Natural killer cell (primary cell): ENCODE measurements at regions not wholly inside any gene's neighbourhood (a gene's known extent, or its start where the extent isn't known, plus 50 kb on each side); places are given as distances from the start of the nearest gene placed in this dataset.

Experiments
- ATAC-seq, 3 donors: fragments of 150-1000 bp in 2 of 3; fragments of 200-7000 bp in 1 of 3; cut with Tn5 transposase; 1 replicate in 1 of 3; 2 replicates in 2 of 3; pipeline ENCODE4 v1.10.0; 2021; ENCODE audit warnings: mild to moderate bottlenecking in 2 of 3, moderate library complexity in 2 of 3
- DNase-seq, 2 donors: peaks; one replicate each; pipeline versions ENCODE4 v3.0.0 to v3.0.0-alpha.2; 2013 to 2021; ENCODE audit warnings: mixed read lengths in 1 of 2
- H3K27ac ChIP-seq: one replicate; pipeline ENCODE4 v1.5.1; 2013; ENCODE audit warnings: mild to moderate bottlenecking, low read length
- H3K27me3 ChIP-seq: one replicate; pipeline ENCODE4 v1.6.1; 2013; ENCODE audit warnings: low read length; ENCODE audit not compliant: control insufficient read depth, insufficient read depth
- H3K36me3 ChIP-seq: one replicate; pipeline ENCODE4 v1.6.1; 2013; ENCODE audit warnings: low read length; ENCODE audit not compliant: control insufficient read depth, insufficient read depth
- H3K4me1 ChIP-seq: one replicate; pipeline ENCODE4 v1.6.1; 2013; ENCODE audit warnings: low read length; ENCODE audit not compliant: control insufficient read depth, insufficient read depth
- H3K4me3 ChIP-seq: one replicate; pipeline ENCODE4 v1.5.1; 2013; ENCODE audit warnings: low read length
- H3K9me3 ChIP-seq: one replicate; pipeline ENCODE4 v1.6.1; 2013; ENCODE audit warnings: low read length; ENCODE audit not compliant: control insufficient read depth, insufficient read depth
- H3K27ac Mint-ChIP-seq, 2 donors: one replicate each; pipeline ENCODE4 v1.8.0; 2022; ENCODE audit warnings: mild to moderate bottlenecking in 2 of 2, mixed read lengths in 2 of 2, moderate library complexity in 1 of 2
- H3K27me3 Mint-ChIP-seq, 2 donors: one replicate each; pipeline ENCODE4 v1.8.0; 2022; ENCODE audit warnings: low read depth in 2 of 2, mixed read lengths in 2 of 2
- H3K36me3 Mint-ChIP-seq: one replicate; pipeline ENCODE4 v1.8.0; 2022; ENCODE audit warnings: mixed read lengths
- H3K4me1 Mint-ChIP-seq, 2 donors: one replicate each; pipeline ENCODE4 v1.8.0; 2022; ENCODE audit warnings: mixed read lengths in 2 of 2
- H3K4me3 Mint-ChIP-seq: one replicate; pipeline ENCODE4 v1.8.0; 2022; ENCODE audit warnings: mild to moderate bottlenecking, moderate library complexity, mixed read lengths
- H3K9me3 Mint-ChIP-seq, 2 donors: one replicate each; pipeline ENCODE4 v1.8.0; 2022; ENCODE audit warnings: mixed read lengths in 2 of 2
- WGBS: methylation state at CpG from one replicate; pipeline ENCODE4 v1.1.7; 2013; ENCODE audit warnings: missing lambda C conversion rate; ENCODE audit not compliant: insufficient coverage; 5-methylcytosine and 5-hydroxymethylcytosine counted together
- intact Hi-C: fragments of 100-400 bp; cut with micrococcal nuclease; formaldehyde crosslinking; loops from one replicate; pipeline ENCODE4 v1.14.2; 2022
- TF ChIP-seq, protein P1 (sequence below): fragments of 200-600 bp; IDR thresholded peaks from one replicate; pipeline ENCODE4 v1.8.0; 2022; ENCODE audit warnings: antibody characterized with exemption

DNA sequence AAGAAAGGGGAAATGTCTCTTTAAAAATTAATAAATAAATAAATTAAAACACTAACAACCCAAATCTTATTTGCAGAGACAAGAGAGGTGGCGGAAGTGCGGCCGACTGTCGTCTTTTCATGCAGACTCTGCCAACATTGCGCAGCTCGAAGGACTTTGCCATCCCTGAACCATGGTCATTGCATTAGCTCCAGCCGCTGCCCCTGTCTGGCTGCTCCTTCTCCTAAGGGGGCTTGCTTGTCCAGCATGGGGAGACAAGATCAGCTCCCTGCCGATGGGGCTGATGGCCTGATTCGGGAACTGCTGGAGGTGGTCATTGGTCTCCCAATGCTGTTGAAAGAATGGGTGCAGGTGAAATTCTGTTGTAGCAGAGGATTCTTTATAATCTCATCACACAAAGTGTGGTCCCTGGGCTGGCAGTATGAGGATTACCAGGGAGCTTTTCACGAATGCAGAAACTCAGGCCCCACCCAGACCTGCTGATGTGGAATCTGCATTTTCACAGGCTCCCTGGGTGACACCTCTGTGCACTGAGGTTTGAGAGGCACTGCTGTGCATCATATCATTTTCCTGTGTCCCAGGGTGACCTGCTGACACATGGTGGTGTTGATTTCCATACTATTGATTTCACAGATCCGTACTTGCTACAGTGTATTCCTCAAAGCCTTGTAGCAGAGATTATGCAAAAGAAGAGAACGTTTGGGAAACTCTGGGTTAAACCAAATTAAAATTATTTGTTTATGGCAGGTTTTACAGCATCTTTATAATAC lies 172.4 kb upstream of the ZMIZ1 start:
- no peak overlapping the region for H3K27ac ChIP-seq
- H3K9me3 ChIP-seq, result no peaks in the 10 kb centered on the region
- Mint-ChIP-seq H3K27ac (no peak overlapping the region), H3K27me3 (peaks cover 0 to 5% of the 10 kb centered on the region in 2 donors), H3K4me3 (no peak overlapping the region), H3K36me3 (no peaks in the 10 kb centered on the region), H3K9me3 (no peaks in the 10 kb centered on the region), H3K4me1 (no peaks in the 10 kb centered on the region)
- TF ChIP-seq, protein P1, sequence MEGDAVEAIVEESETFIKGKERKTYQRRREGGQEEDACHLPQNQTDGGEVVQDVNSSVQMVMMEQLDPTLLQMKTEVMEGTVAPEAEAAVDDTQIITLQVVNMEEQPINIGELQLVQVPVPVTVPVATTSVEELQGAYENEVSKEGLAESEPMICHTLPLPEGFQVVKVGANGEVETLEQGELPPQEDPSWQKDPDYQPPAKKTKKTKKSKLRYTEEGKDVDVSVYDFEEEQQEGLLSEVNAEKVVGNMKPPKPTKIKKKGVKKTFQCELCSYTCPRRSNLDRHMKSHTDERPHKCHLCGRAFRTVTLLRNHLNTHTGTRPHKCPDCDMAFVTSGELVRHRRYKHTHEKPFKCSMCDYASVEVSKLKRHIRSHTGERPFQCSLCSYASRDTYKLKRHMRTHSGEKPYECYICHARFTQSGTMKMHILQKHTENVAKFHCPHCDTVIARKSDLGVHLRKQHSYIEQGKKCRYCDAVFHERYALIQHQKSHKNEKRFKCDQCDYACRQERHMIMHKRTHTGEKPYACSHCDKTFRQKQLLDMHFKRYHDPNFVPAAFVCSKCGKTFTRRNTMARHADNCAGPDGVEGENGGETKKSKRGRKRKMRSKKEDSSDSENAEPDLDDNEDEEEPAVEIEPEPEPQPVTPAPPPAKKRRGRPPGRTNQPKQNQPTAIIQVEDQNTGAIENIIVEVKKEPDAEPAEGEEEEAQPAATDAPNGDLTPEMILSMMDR, result no peak
- H3K27me3 ChIP-seq, result no peaks in the 10 kb centered on the region
- H3K4me1 ChIP-seq, result no peaks in the 10 kb centered on the region
- no peaks in the 10 kb centered on the region for H3K36me3 ChIP-seq
- H3K4me3 ChIP-seq, result no peak overlapping the region
- intact Hi-C loops, result no loop called here
- DNase-seq, result no peak
- 91% methylated on average over 12 of the region's 12 CpGs for WGBS
- ATAC-seq, result no peak

DNA sequence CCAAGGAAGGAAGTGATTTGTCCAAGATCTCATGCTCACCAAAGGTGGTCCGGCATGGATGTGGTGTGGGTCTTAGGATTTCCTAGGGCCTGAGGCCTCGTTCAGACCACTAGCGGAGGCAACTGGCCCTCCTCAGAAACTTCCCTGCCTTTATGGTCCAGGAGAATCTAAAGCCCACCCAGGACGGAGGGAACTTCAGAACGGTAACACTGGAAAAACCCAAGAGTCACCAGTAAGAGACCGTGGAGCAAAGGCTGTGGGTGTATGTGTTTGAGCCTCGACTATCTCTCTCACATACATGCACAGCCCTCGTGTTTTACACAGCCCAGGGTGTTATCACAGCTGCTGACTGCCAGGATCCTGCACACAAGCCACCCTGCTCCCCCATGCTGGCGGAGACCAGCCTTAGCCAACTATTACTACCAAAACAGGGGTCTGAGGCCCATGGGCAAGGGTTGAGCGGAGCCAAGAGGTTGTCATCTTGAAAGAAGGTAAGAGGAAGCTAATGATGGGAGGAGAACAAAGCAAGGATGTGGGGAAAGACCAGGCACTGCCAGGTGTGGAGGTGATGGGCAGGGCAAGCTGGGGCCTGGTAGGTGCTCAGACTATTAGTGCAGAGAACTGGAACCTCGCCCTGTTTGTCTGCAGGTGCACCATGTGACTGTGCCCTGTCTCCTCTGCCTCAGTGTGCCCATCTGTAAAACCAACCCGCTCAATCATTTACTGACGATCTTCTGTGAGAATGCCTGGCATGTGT lies 170.2 kb upstream of the ZMIZ1 start:
- Histone ChIP-seq H3K27ac (no peak overlapping the region), H3K4me1 (no peaks in the 10 kb centered on the region), H3K27me3 (no peaks in the 10 kb centered on the region), H3K36me3 (no peaks in the 10 kb centered on the region), H3K4me3 (no peak overlapping the region), H3K9me3 (no peaks in the 10 kb centered on the region)
- no peaks in the 10 kb centered on the region for H3K4me1 Mint-ChIP-seq
- H3K4me3 Mint-ChIP-seq, result no peak overlapping the region
- ATAC-seq (no peak), DNase-seq (no peak)
- no peaks in the 10 kb centered on the region for H3K27me3 Mint-ChIP-seq
- WGBS, result 84% methylated on average over 12 of the region's 13 CpGs
- no peak overlapping the region for H3K27ac Mint-ChIP-seq
- TF ChIP-seq, protein P1, result no peak
- H3K36me3 Mint-ChIP-seq, result no peaks in the 10 kb centered on the region
- intact Hi-C loops, result no loop called here
- H3K9me3 Mint-ChIP-seq, result no peaks in the 10 kb centered on the region

DNA sequence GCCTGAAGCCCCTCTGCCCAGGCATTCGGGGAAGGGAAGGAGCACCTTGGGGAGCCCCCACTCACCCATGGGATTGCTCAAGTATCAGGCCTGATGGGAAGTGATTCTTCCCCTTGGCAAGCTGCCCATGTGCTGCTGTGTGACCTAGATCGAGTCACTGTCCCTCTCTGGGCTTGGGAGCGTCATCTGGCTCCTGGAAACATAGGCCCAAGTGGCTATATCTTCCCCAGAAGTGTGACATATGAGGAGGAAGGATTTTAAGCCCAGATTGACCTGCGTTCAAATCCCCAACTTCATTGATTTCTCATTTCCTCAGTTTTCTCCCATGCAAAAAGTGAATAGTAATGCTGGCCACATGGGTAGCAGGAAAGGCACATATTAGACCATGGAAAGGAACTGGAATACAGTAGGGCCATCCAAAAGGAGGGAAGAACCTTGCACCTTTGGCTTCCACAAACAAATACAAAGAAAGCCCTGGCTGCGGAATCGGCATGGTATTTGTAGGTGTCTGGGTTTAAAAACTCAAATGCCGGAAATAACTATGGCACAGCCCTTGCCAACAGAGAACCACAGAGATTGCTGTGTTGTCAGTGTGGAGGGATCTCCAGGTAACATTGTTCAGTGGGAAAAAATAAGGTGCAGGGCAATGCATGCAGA lies 169.5 kb upstream of the ZMIZ1 start:
- H3K36me3 ChIP-seq, result no peaks in the 10 kb centered on the region
- ATAC-seq (no peak), DNase-seq (no peak)
- Mint-ChIP-seq H3K27me3 (no peaks in the 10 kb centered on the region), H3K4me1 (no peaks in the 10 kb centered on the region), H3K27ac (no peak overlapping the region), H3K9me3 (no peaks in the 10 kb centered on the region), H3K4me3 (no peak overlapping the region), H3K36me3 (no peaks in the 10 kb centered on the region)
- no peak overlapping the region for H3K27ac ChIP-seq
- no peaks in the 10 kb centered on the region for H3K27me3 ChIP-seq
- TF ChIP-seq, protein P1, result no peak
- intact Hi-C loops, result no loop called here
- no peaks in the 10 kb centered on the region for H3K9me3 ChIP-seq
- no peak overlapping the region for H3K4me3 ChIP-seq
- H3K4me1 ChIP-seq, result no peaks in the 10 kb centered on the region
- WGBS, result 86% methylated on average over 6 of the region's 7 CpGs
